ENCODE measurements at regions not wholly inside any gene's neighbourhood (a gene's known extent, or its start where the extent isn't known, plus 50 kb on each side); places are given as distances from the start of the nearest gene placed in this dataset.

GRCh38 chr14:86824167-86824566 lies 1168.8 kb downstream of the GALC start:
- TF ChIP-seq HNF4A (conservative IDR thresholded peaks at IDR 0.05): no peak
- no peak for DNase-seq (ENCODE audit: low spot score)
- 89% methylated on average over 2 of the region's 2 CpGs for WGBS

DNA sequence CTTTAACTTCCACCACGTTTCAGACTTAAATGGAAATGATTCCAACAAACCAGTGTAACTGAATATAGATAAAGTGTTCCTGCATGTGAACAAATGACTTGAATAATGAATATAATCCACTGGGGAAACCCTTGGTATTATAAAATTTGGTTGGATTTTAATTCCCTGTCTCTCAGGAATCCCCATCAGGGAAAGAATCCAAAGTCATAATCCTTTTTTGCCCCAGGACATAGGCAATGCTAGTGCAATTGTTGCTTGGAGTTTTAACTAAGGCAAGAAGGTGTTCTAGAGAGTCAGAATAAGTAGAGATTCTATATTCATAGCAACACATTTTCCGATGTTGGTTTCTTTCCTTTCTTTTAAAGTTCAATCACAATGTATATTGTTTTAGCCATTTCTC lies 1169.4 kb downstream of the GALC start:
- WGBS: 71% methylated on average over 2 of the region's 2 CpGs
- no peak overlapping the region for H3K4me3 ChIP-seq (ENCODE audit: low read depth in 1 of 3, low read length in 3 of 3)
- H3K9ac ChIP-seq (ENCODE audit: low read depth in 1 of 2, low read length in 2 of 2): no peak overlapping the region
- no peaks in the 10 kb centered on the region for H3K36me3 ChIP-seq (ENCODE audit: control insufficient read depth in 4 of 4, insufficient read depth in 3 of 4, low read depth in 1 of 4, low read length in 3 of 4)
- H3K4me1 ChIP-seq (ENCODE audit: control insufficient read depth in 4 of 4, insufficient read depth in 4 of 4, low read length in 3 of 4): no peaks in the 10 kb centered on the region
- TF ChIP-seq HNF4G (IDR thresholded peaks at IDR 0.05): no peak
- TF ChIP-seq ZBTB33 (IDR thresholded peaks at IDR 0.05): no peak
- TF ChIP-seq RAD21 (IDR thresholded peaks at IDR 0.05): no peak
- TF ChIP-seq GABPA (IDR thresholded peaks at IDR 0.05 in 1 of 2, conservative IDR thresholded peaks at IDR 0.05 in 1 of 2): no peak
- no peak for TF ChIP-seq SP1 (IDR thresholded peaks at IDR 0.05)
- TF ChIP-seq, protein P1, sequence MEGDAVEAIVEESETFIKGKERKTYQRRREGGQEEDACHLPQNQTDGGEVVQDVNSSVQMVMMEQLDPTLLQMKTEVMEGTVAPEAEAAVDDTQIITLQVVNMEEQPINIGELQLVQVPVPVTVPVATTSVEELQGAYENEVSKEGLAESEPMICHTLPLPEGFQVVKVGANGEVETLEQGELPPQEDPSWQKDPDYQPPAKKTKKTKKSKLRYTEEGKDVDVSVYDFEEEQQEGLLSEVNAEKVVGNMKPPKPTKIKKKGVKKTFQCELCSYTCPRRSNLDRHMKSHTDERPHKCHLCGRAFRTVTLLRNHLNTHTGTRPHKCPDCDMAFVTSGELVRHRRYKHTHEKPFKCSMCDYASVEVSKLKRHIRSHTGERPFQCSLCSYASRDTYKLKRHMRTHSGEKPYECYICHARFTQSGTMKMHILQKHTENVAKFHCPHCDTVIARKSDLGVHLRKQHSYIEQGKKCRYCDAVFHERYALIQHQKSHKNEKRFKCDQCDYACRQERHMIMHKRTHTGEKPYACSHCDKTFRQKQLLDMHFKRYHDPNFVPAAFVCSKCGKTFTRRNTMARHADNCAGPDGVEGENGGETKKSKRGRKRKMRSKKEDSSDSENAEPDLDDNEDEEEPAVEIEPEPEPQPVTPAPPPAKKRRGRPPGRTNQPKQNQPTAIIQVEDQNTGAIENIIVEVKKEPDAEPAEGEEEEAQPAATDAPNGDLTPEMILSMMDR (IDR thresholded peaks at IDR 0.05; ENCODE audit: low read depth, low read length, missing input control): no peak
- TF ChIP-seq FOXA1 (IDR thresholded peaks at IDR 0.05): no peak
- no peak for TF ChIP-seq YY1 (IDR thresholded peaks at IDR 0.05)
- TF ChIP-seq FOXA2 (IDR thresholded peaks at IDR 0.05): no peak
- no peak for TF ChIP-seq EGR1 (IDR thresholded peaks at IDR 0.05; ENCODE audit: low read depth in 2 of 2)
- TF ChIP-seq MAX (IDR thresholded peaks at IDR 0.05): no peak
- no peak for TF ChIP-seq TAF1 (conservative IDR thresholded peaks at IDR 0.05)
- no peak for TF ChIP-seq NR2F2 (IDR thresholded peaks at IDR 0.05)
- TF ChIP-seq RXRA (IDR thresholded peaks at IDR 0.05): no peak
- TF ChIP-seq, protein P2, sequence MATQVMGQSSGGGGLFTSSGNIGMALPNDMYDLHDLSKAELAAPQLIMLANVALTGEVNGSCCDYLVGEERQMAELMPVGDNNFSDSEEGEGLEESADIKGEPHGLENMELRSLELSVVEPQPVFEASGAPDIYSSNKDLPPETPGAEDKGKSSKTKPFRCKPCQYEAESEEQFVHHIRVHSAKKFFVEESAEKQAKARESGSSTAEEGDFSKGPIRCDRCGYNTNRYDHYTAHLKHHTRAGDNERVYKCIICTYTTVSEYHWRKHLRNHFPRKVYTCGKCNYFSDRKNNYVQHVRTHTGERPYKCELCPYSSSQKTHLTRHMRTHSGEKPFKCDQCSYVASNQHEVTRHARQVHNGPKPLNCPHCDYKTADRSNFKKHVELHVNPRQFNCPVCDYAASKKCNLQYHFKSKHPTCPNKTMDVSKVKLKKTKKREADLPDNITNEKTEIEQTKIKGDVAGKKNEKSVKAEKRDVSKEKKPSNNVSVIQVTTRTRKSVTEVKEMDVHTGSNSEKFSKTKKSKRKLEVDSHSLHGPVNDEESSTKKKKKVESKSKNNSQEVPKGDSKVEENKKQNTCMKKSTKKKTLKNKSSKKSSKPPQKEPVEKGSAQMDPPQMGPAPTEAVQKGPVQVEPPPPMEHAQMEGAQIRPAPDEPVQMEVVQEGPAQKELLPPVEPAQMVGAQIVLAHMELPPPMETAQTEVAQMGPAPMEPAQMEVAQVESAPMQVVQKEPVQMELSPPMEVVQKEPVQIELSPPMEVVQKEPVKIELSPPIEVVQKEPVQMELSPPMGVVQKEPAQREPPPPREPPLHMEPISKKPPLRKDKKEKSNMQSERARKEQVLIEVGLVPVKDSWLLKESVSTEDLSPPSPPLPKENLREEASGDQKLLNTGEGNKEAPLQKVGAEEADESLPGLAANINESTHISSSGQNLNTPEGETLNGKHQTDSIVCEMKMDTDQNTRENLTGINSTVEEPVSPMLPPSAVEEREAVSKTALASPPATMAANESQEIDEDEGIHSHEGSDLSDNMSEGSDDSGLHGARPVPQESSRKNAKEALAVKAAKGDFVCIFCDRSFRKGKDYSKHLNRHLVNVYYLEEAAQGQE (IDR thresholded peaks at IDR 0.05): no peak
- TF ChIP-seq ATF3 (IDR thresholded peaks at IDR 0.05): no peak
- no peak for TF ChIP-seq JUND (IDR thresholded peaks at IDR 0.05)
- no peak for DNase-seq (ENCODE audit: low spot score)
- H3K27ac ChIP-seq (ENCODE audit: low read depth in 1 of 2, low read length in 2 of 2): no peak overlapping the region
- no peaks in the 10 kb centered on the region for H3K27me3 ChIP-seq (ENCODE audit: control insufficient read depth in 4 of 4, insufficient read depth in 4 of 4, low read length in 3 of 4)
- no peaks in the 10 kb centered on the region for H3K9me3 ChIP-seq (ENCODE audit: control insufficient read depth in 4 of 4, low read length in 3 of 4)

More at GRCh38 chr14:86824167-86824566, 1168.8 kb downstream of the GALC start:
- H3K36me3 ChIP-seq (ENCODE audit: control insufficient read depth in 4 of 4, insufficient read depth in 3 of 4, low read depth in 1 of 4, low read length in 3 of 4): no peaks in the 10 kb centered on the region
- no peaks in the 10 kb centered on the region for H3K9me3 ChIP-seq (ENCODE audit: control insufficient read depth in 4 of 4, low read length in 3 of 4)
- no peaks in the 10 kb centered on the region for H3K27me3 ChIP-seq (ENCODE audit: control insufficient read depth in 4 of 4, insufficient read depth in 4 of 4, low read length in 3 of 4)
- no peak overlapping the region for H3K4me3 ChIP-seq (ENCODE audit: low read depth in 1 of 3, low read length in 3 of 3)
- H3K9ac ChIP-seq (ENCODE audit: low read depth in 1 of 2, low read length in 2 of 2): no peak overlapping the region
- no peaks in the 10 kb centered on the region for H3K4me1 ChIP-seq (ENCODE audit: control insufficient read depth in 4 of 4, insufficient read depth in 4 of 4, low read length in 3 of 4)
- H3K27ac ChIP-seq (ENCODE audit: low read depth in 1 of 2, low read length in 2 of 2): no peak overlapping the region
